C4-2B (cell line): ENCODE measurements at regions not wholly inside any gene's neighbourhood (a gene's known extent, or its start where the extent isn't known, plus 50 kb on each side); places are given as distances from the start of the nearest gene placed in this dataset.

Experiments used
- CTCF ChIP-seq: fragments of 450-650 bp; conservative IDR thresholded peaks from 2 replicates; pipeline ENCODE4 v1.5.1; 2017; ENCODE audit warnings: mild to moderate bottlenecking
- ZFX ChIP-seq: fragments of 450-650 bp; IDR thresholded peaks from 2 replicates; pipeline ENCODE4 v1.6.1; 2017

- TF ChIP-seq CTCF, result no peak
- TF ChIP-seq ZFX, result no peak
These were observed 398.3 kb downstream of the IRX1 start for GRCh38 chr5:3993856-3994473.
